C4-2B (cell line): ENCODE measurements at regions not wholly inside any gene's neighbourhood (a gene's known extent, or its start where the extent isn't known, plus 50 kb on each side); places are given as distances from the start of the nearest gene placed in this dataset.

Experiments used
- ZFX ChIP-seq: fragments of 450-650 bp; IDR thresholded peaks from 2 replicates; pipeline ENCODE4 v1.6.1; 2017
- TF ChIP-seq, protein P1 (sequence below): fragments of 450-650 bp; conservative IDR thresholded peaks from 2 replicates; pipeline ENCODE4 v1.5.1; 2017; ENCODE audit warnings: mild to moderate bottlenecking

DNA sequence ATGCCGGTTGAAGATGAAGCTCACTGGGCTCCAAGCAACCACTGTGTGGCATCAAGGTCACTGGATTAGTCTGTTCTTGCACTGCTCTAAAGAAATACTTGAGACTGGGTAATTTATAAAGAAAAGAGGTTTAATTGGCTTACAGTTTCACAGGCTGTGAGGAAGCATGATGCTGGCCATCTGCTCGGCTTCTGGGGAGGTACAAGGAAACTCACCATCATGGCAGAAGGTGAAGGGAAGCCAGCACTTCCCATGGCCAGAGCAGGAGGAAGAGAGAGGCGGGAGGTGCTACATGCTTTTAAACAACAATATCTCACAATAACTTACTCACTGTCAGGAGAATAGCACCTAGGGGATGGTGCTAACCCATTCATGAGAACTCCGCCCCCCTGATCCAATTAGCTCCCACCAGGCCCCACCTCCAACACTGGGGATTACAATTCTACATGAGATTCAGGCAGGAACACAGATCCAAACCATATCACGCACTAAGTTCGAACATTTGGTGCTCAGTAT, 109.7 kb upstream of the MGAT5 start:
- TF ChIP-seq, protein P1, sequence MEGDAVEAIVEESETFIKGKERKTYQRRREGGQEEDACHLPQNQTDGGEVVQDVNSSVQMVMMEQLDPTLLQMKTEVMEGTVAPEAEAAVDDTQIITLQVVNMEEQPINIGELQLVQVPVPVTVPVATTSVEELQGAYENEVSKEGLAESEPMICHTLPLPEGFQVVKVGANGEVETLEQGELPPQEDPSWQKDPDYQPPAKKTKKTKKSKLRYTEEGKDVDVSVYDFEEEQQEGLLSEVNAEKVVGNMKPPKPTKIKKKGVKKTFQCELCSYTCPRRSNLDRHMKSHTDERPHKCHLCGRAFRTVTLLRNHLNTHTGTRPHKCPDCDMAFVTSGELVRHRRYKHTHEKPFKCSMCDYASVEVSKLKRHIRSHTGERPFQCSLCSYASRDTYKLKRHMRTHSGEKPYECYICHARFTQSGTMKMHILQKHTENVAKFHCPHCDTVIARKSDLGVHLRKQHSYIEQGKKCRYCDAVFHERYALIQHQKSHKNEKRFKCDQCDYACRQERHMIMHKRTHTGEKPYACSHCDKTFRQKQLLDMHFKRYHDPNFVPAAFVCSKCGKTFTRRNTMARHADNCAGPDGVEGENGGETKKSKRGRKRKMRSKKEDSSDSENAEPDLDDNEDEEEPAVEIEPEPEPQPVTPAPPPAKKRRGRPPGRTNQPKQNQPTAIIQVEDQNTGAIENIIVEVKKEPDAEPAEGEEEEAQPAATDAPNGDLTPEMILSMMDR, result no peak
- no peak for TF ChIP-seq ZFX
